ENCODE measurements at regions not wholly inside any gene's neighbourhood (a gene's known extent, or its start where the extent isn't known, plus 50 kb on each side); places are given as distances from the start of the nearest gene placed in this dataset.
"Not testable (repeated sequence)": the region's sequence is repeated elsewhere in the genome, so short reads cannot be mapped to it uniquely, and the experiment has no call there.

- H3K9me3 Mint-ChIP-seq = peaks cover 6% of the 10 kb centered on the region
- H3K27me3 Mint-ChIP-seq = no peaks in the 10 kb centered on the region
- no peak overlapping the region for H3K27ac Mint-ChIP-seq
- H3K36me3 Mint-ChIP-seq (ENCODE audit: low read depth) = no peaks in the 10 kb centered on the region
- H3K4me3 Mint-ChIP-seq = no peak overlapping the region
- no peaks in the 10 kb centered on the region for H3K4me1 Mint-ChIP-seq (ENCODE audit: low read depth)
These were observed 614.4 kb downstream of the LIG4 start for GRCh38 chr13:107600971-107601370.

- H3K9me3 Mint-ChIP-seq = not testable (repeated sequence)
These were observed 619.0 kb downstream of the LIG4 start for GRCh38 chr13:107596306-107596705.

GRCh38 chr13:107590556-107590955 lies 624.8 kb downstream of the LIG4 start:
- H3K4me1 Mint-ChIP-seq (ENCODE audit: low read depth) = no peaks in the 10 kb centered on the region
- no peaks in the 10 kb centered on the region for H3K36me3 Mint-ChIP-seq (ENCODE audit: low read depth)
- no peaks in the 10 kb centered on the region for H3K27me3 Mint-ChIP-seq
- H3K4me3 Mint-ChIP-seq = no peak overlapping the region
- H3K27ac Mint-ChIP-seq = no peak overlapping the region
- no peaks in the 10 kb centered on the region for H3K9me3 Mint-ChIP-seq

More at GRCh38 chr13:107596306-107596705, 619.0 kb downstream of the LIG4 start:
- H3K4me1 Mint-ChIP-seq (ENCODE audit: low read depth); H3K27me3 Mint-ChIP-seq; H3K36me3 Mint-ChIP-seq (ENCODE audit: low read depth); H3K27ac Mint-ChIP-seq; H3K4me3 Mint-ChIP-seq: not testable (repeated sequence)

- Mint-ChIP-seq H3K4me3 (no peak overlapping the region), H3K36me3 (ENCODE audit: low read depth) (no peaks in the 10 kb centered on the region), H3K27me3 (no peaks in the 10 kb centered on the region), H3K27ac (no peak overlapping the region), H3K4me1 (ENCODE audit: low read depth) (no peaks in the 10 kb centered on the region), H3K9me3 (no peaks in the 10 kb centered on the region)
These were observed 627.7 kb downstream of the LIG4 start for GRCh38 chr13:107587681-107588080.

GRCh38 chr13:107586216-107586615 lies 629.1 kb downstream of the LIG4 start:
- Mint-ChIP-seq H3K4me3 (no peak overlapping the region), H3K4me1 (ENCODE audit: low read depth) (no peaks in the 10 kb centered on the region), H3K36me3 (ENCODE audit: low read depth) (no peaks in the 10 kb centered on the region), H3K9me3 (no peaks in the 10 kb centered on the region), H3K27me3 (no peaks in the 10 kb centered on the region), H3K27ac (no peak overlapping the region)

GRCh38 chr13:107585469-107586180 lies 629.7 kb downstream of the LIG4 start:
- Mint-ChIP-seq H3K27me3 (no peaks in the 10 kb centered on the region), H3K36me3 (ENCODE audit: low read depth) (no peaks in the 10 kb centered on the region), H3K27ac (no peak overlapping the region), H3K4me3 (no peak overlapping the region), H3K4me1 (ENCODE audit: low read depth) (no peaks in the 10 kb centered on the region), H3K9me3 (peaks cover under 1% of the 10 kb centered on the region)

- Mint-ChIP-seq H3K27me3 (no peaks in the 10 kb centered on the region), H3K4me3 (no peak overlapping the region), H3K4me1 (ENCODE audit: low read depth) (no peaks in the 10 kb centered on the region), H3K9me3 (peaks cover 13% of the 10 kb centered on the region), H3K36me3 (ENCODE audit: low read depth) (no peaks in the 10 kb centered on the region), H3K27ac (no peak overlapping the region)
These were observed 633.2 kb downstream of the LIG4 start for GRCh38 chr13:107582171-107582570.

- Mint-ChIP-seq H3K27me3 (no peaks in the 10 kb centered on the region), H3K9me3 (peaks cover 20% of the 10 kb centered on the region), H3K4me1 (ENCODE audit: low read depth) (no peaks in the 10 kb centered on the region), H3K27ac (no peak overlapping the region), H3K4me3 (no peak overlapping the region), H3K36me3 (ENCODE audit: low read depth) (no peaks in the 10 kb centered on the region)
These were observed 634.5 kb downstream of the LIG4 start for GRCh38 chr13:107580741-107581412.

GRCh38 chr13:107576430-107576829 lies 638.9 kb downstream of the LIG4 start:
- no peak overlapping the region for H3K27ac Mint-ChIP-seq
- H3K4me1 Mint-ChIP-seq (ENCODE audit: low read depth) = no peaks in the 10 kb centered on the region
- H3K9me3 Mint-ChIP-seq = peaks cover 28% of the 10 kb centered on the region
- H3K36me3 Mint-ChIP-seq (ENCODE audit: low read depth) = no peaks in the 10 kb centered on the region
- H3K4me3 Mint-ChIP-seq = no peak overlapping the region
- H3K27me3 Mint-ChIP-seq = no peaks in the 10 kb centered on the region

GRCh38 chr13:107574517-107575210 lies 640.7 kb downstream of the LIG4 start:
- no peaks in the 10 kb centered on the region for H3K27me3 Mint-ChIP-seq
- peaks cover 23% of the 10 kb centered on the region for H3K9me3 Mint-ChIP-seq

GRCh38 chr13:107573184-107573583 lies 642.2 kb downstream of the LIG4 start:
- Mint-ChIP-seq H3K36me3 (ENCODE audit: low read depth) (no peaks in the 10 kb centered on the region), H3K9me3 (peaks cover 23% of the 10 kb centered on the region), H3K27ac (no peak overlapping the region), H3K4me1 (ENCODE audit: low read depth) (no peaks in the 10 kb centered on the region), H3K27me3 (no peaks in the 10 kb centered on the region), H3K4me3 (no peak overlapping the region)

More at GRCh38 chr13:107574517-107575210, 640.7 kb downstream of the LIG4 start:
- H3K36me3 Mint-ChIP-seq (ENCODE audit: low read depth) = no peaks in the 10 kb centered on the region
- H3K4me1 Mint-ChIP-seq (ENCODE audit: low read depth) = no peaks in the 10 kb centered on the region
- H3K4me3 Mint-ChIP-seq = no peak overlapping the region
- no peak overlapping the region for H3K27ac Mint-ChIP-seq

- H3K4me3 Mint-ChIP-seq = no peak overlapping the region
- H3K9me3 Mint-ChIP-seq = peaks cover 15% of the 10 kb centered on the region
- no peak overlapping the region for H3K27ac Mint-ChIP-seq
- H3K4me1 Mint-ChIP-seq (ENCODE audit: low read depth) = no peaks in the 10 kb centered on the region
- H3K27me3 Mint-ChIP-seq = no peaks in the 10 kb centered on the region
- no peaks in the 10 kb centered on the region for H3K36me3 Mint-ChIP-seq (ENCODE audit: low read depth)
These were observed 643.2 kb downstream of the LIG4 start for GRCh38 chr13:107572156-107572555.

- peaks cover 3% of the 10 kb centered on the region for H3K9me3 Mint-ChIP-seq
- H3K27me3 Mint-ChIP-seq = no peaks in the 10 kb centered on the region
- H3K4me3 Mint-ChIP-seq = no peak overlapping the region
- no peaks in the 10 kb centered on the region for H3K4me1 Mint-ChIP-seq (ENCODE audit: low read depth)
- no peak overlapping the region for H3K27ac Mint-ChIP-seq
- no peaks in the 10 kb centered on the region for H3K36me3 Mint-ChIP-seq (ENCODE audit: low read depth)
These were observed 647.2 kb downstream of the LIG4 start for GRCh38 chr13:107568181-107568580.

- Mint-ChIP-seq H3K9me3 (peaks cover 3% of the 10 kb centered on the region), H3K36me3 (ENCODE audit: low read depth) (no peaks in the 10 kb centered on the region), H3K4me3 (no peak overlapping the region), H3K27me3 (no peaks in the 10 kb centered on the region), H3K27ac (no peak overlapping the region), H3K4me1 (ENCODE audit: low read depth) (no peaks in the 10 kb centered on the region)
These were observed 652.0 kb downstream of the LIG4 start for GRCh38 chr13:107563099-107563925.

GRCh38 chr13:107562203-107562602 lies 653.1 kb downstream of the LIG4 start:
- Mint-ChIP-seq H3K36me3 (ENCODE audit: low read depth) (no peaks in the 10 kb centered on the region), H3K4me3 (no peak overlapping the region), H3K27me3 (no peaks in the 10 kb centered on the region), H3K4me1 (ENCODE audit: low read depth) (no peaks in the 10 kb centered on the region), H3K27ac (no peak overlapping the region), H3K9me3 (peaks cover 3% of the 10 kb centered on the region)

Data from stimulated activated naive CD8-positive, alpha-beta T cell treated with anti-CD3 and anti-CD28 coated beads, Interleukin-15, Interleukin-2, amounts not matched to agents 100 ng/mL and 50 ng/mL, for 24 hours (primary cell).